Testis (tissue), 2 donors: ENCODE measurements at regions not wholly inside any gene's neighbourhood (a gene's known extent, or its start where the extent isn't known, plus 50 kb on each side); places are given as distances from the start of the nearest gene placed in this dataset.

Source experiments
- DNase-seq: peaks from one replicate; pipeline ENCODE4 v3.0.0-alpha.2; 2019
- H3K27ac ChIP-seq, 2 donors: fragments of 200-600 bp; sonication (generic); one replicate each; pipeline ENCODE4 v1.5.1; 2019
- H3K27me3 ChIP-seq: fragments of 200-600 bp; sonication (generic); one replicate; pipeline ENCODE4 v1.5.1; 2019
- H3K36me3 ChIP-seq: fragments of 200-600 bp; sonication (generic); one replicate; pipeline ENCODE4 v1.5.1; 2017; ENCODE audit warnings: low read depth; ENCODE audit errors: missing control alignments
- H3K4me1 ChIP-seq: fragments of 200-600 bp; sonication (generic); one replicate; pipeline ENCODE4 v1.5.1; 2019
- H3K4me3 ChIP-seq, 2 donors: fragments of 200-600 bp; sonication (generic); one replicate each; pipeline ENCODE4 v1.5.1; 2017 to 2019
- H3K9me3 ChIP-seq: fragments of 200-600 bp; sonication (generic); one replicate; pipeline ENCODE4 v1.5.1; 2017
- CTCF ChIP-seq, 3 experiments: fragments of 450-650 bp in 2 of 3; fragments of 200-600 bp in 1 of 3; sonication (generic) in 1 of 3; IDR thresholded peaks; one replicate each; pipeline ENCODE4 v1.5.1; 2016 to 2019; ENCODE audit warnings: antibody characterized with exemption in 3 of 3, mild to moderate bottlenecking in 2 of 3, moderate library complexity in 1 of 3
- POLR2A ChIP-seq: fragments of 450-650 bp; IDR thresholded peaks from one replicate; pipeline ENCODE4 v1.6.1; 2017; ENCODE audit warnings: antibody characterized with exemption, mild to moderate bottlenecking, moderate library complexity
- WGBS, 2 donors: methylation state at CpG; one replicate each; pipeline ENCODE4 v1.1.5; 2018; 5-methylcytosine and 5-hydroxymethylcytosine counted together
- intact Hi-C: fragments of 100-400 bp; cut with DNase I; formaldehyde crosslinking; loops from one replicate; pipeline ENCODE4 v1.15.1; 2023; ENCODE audit warnings: low total_unique reads

GRCh38 chr2:120634533-120634932 lies 101.1 kb upstream of the GLI2 start:
- no peaks in the 10 kb centered on the region for H3K36me3 ChIP-seq
- H3K4me3 ChIP-seq, result no peak overlapping the region
- no peaks in the 10 kb centered on the region for H3K9me3 ChIP-seq
- intact Hi-C loops, result no loop called here
- WGBS, 2 donors, result 93 to 98% methylated on average over 6 of the region's 6 CpGs
- DNase-seq, result no peak
- H3K27ac ChIP-seq, result no peak overlapping the region
- TF ChIP-seq CTCF (IDR thresholded peaks at IDR 0.05), result no peak
- TF ChIP-seq POLR2A, result no peak
- no peaks in the 10 kb centered on the region for H3K4me1 ChIP-seq
- H3K27me3 ChIP-seq, result no peaks in the 10 kb centered on the region

- no peak for DNase-seq
Observed at GRCh38 chr2:120635146-120635545, 100.5 kb upstream of the GLI2 start.

GRCh38 chr2:120637847-120638246 lies 97.8 kb upstream of the GLI2 start:
- intact Hi-C loops, result no loop called here
- H3K27me3 ChIP-seq, result no peaks in the 10 kb centered on the region
- 91 to 92% methylated on average over 5 of the region's 5 CpGs for WGBS, 2 donors
- H3K4me1 ChIP-seq, result no peaks in the 10 kb centered on the region
- no peak overlapping the region for H3K27ac ChIP-seq
- H3K9me3 ChIP-seq, result no peaks in the 10 kb centered on the region
- no peaks in the 10 kb centered on the region for H3K36me3 ChIP-seq
- no peak overlapping the region for H3K4me3 ChIP-seq
- no peak for TF ChIP-seq CTCF (IDR thresholded peaks at IDR 0.05)
- no peak for TF ChIP-seq POLR2A
- DNase-seq, result no peak

More at GRCh38 chr2:120635146-120635545, 100.5 kb upstream of the GLI2 start:
- intact Hi-C loops, result no loop called here
- Histone ChIP-seq H3K27ac (no peak overlapping the region), H3K27me3 (no peaks in the 10 kb centered on the region), H3K36me3 (no peaks in the 10 kb centered on the region), H3K9me3 (no peaks in the 10 kb centered on the region), H3K4me1 (no peaks in the 10 kb centered on the region), H3K4me3 (no peak overlapping the region)
- 96% methylated on average over 5 of the region's 5 CpGs for WGBS, 2 donors
- TF ChIP-seq POLR2A (no peak), CTCF (IDR thresholded peaks at IDR 0.05) (no peak)

GRCh38 chr2:120638450-120638849 lies 97.2 kb upstream of the GLI2 start:
- Histone ChIP-seq H3K36me3 (no peaks in the 10 kb centered on the region), H3K9me3 (no peaks in the 10 kb centered on the region), H3K27me3 (no peaks in the 10 kb centered on the region), H3K4me1 (no peaks in the 10 kb centered on the region), H3K27ac (no peak overlapping the region), H3K4me3 (no peak overlapping the region)
- intact Hi-C loops, result no loop called here
- DNase-seq, result no peak
- WGBS, 2 donors, result 87 to 89% methylated on average over 4 of the region's 4 CpGs
- no peak for TF ChIP-seq POLR2A
- no peak for TF ChIP-seq CTCF (IDR thresholded peaks at IDR 0.05)

GRCh38 chr2:120641366-120641771 lies 94.3 kb upstream of the GLI2 start:
- no peaks in the 10 kb centered on the region for H3K4me1 ChIP-seq
- WGBS, 2 donors, result 71 to 73% methylated on average over 5 of the region's 5 CpGs
- no peak overlapping the region for H3K27ac ChIP-seq
- H3K4me3 ChIP-seq, result no peak overlapping the region
- intact Hi-C loops, result no loop called here
- H3K27me3 ChIP-seq, result no peaks in the 10 kb centered on the region
- no peak for DNase-seq
- no peak for TF ChIP-seq POLR2A
- no peak for TF ChIP-seq CTCF (IDR thresholded peaks at IDR 0.05)
- no peaks in the 10 kb centered on the region for H3K9me3 ChIP-seq
- no peaks in the 10 kb centered on the region for H3K36me3 ChIP-seq
